Ascending aorta (tissue), 2 donors: ENCODE measurements at regions not wholly inside any gene's neighbourhood (a gene's known extent, or its start where the extent isn't known, plus 50 kb on each side); places are given as distances from the start of the nearest gene placed in this dataset.

Source experiments
- DNase-seq, 2 donors: peaks; one replicate each; pipeline ENCODE4 v3.0.0-alpha.2; 2019; ENCODE audit warnings: low spot score in 2 of 2
- H3K27ac ChIP-seq, 2 donors: fragments of 200-600 bp; sonication (generic); one replicate each; pipeline ENCODE4 v1.5.1; 2016 to 2017; ENCODE audit warnings: mild to moderate bottlenecking in 1 of 2
- H3K27me3 ChIP-seq: fragments of 200-600 bp; sonication (generic); one replicate; pipeline ENCODE4 v1.5.1; 2017
- H3K36me3 ChIP-seq, 2 donors: fragments of 200-600 bp; sonication (generic); one replicate each; pipeline ENCODE4 v1.5.1; 2016
- H3K4me1 ChIP-seq, 2 donors: fragments of 200-600 bp; sonication (generic); one replicate each; pipeline ENCODE4 v1.5.1; 2016 to 2017; ENCODE audit warnings: mild to moderate bottlenecking in 1 of 2
- H3K4me3 ChIP-seq, 2 donors: fragments of 200-600 bp; sonication (generic); one replicate each; pipeline ENCODE4 v1.5.1; 2016 to 2017; ENCODE audit warnings: mild to moderate bottlenecking in 1 of 2
- H3K9me3 ChIP-seq, 2 donors: fragments of 200-600 bp; sonication (generic); one replicate each; pipeline ENCODE4 v1.5.1; 2016
- CTCF ChIP-seq, 3 experiments: fragments of 200-600 bp in 2 of 3; fragments of 450-650 bp in 1 of 3; sonication (generic) in 2 of 3; IDR thresholded peaks; one replicate each; pipeline ENCODE4 v1.5.1; 2016 to 2019; ENCODE audit warnings: antibody characterized with exemption in 3 of 3, mild to moderate bottlenecking in 1 of 3, moderate library complexity in 1 of 3
- intact Hi-C: fragments of 100-400 bp; cut with DNase I; formaldehyde crosslinking; loops from one replicate; pipeline ENCODE4 v1.15.1; 2023

GRCh38 chr4:124536946-124537345 is 175.6 kb downstream of the ANKRD50 start:
- no peaks in the 10 kb centered on the region for H3K27me3 ChIP-seq
- no peak overlapping the region for H3K27ac ChIP-seq
- DNase-seq: no peak
- H3K9me3 ChIP-seq: no peaks in the 10 kb centered on the region
- intact Hi-C loops: no loop called here
- TF ChIP-seq CTCF (IDR thresholded peaks at IDR 0.05): no peak
- H3K4me1 ChIP-seq: no peaks in the 10 kb centered on the region
- H3K36me3 ChIP-seq: no peaks in the 10 kb centered on the region
- H3K4me3 ChIP-seq: no peak overlapping the region

- H3K4me3 ChIP-seq: no peak overlapping the region
- no peak for TF ChIP-seq CTCF (IDR thresholded peaks at IDR 0.05)
- H3K36me3 ChIP-seq: no peaks in the 10 kb centered on the region
- no peaks in the 10 kb centered on the region for H3K27me3 ChIP-seq
- no peaks in the 10 kb centered on the region for H3K9me3 ChIP-seq
- H3K27ac ChIP-seq: no peak overlapping the region
- intact Hi-C loops: no loop called here
- no peak for DNase-seq
- no peaks in the 10 kb centered on the region for H3K4me1 ChIP-seq
Measured at GRCh38 chr4:124537971-124538370, 174.6 kb downstream of the ANKRD50 start.

- H3K36me3 ChIP-seq: no peaks in the 10 kb centered on the region
- intact Hi-C loops: no loop called here
- no peaks in the 10 kb centered on the region for H3K27me3 ChIP-seq
- no peaks in the 10 kb centered on the region for H3K9me3 ChIP-seq
- no peak for DNase-seq
- H3K4me3 ChIP-seq: no peak overlapping the region
- no peaks in the 10 kb centered on the region for H3K4me1 ChIP-seq
- TF ChIP-seq CTCF (IDR thresholded peaks at IDR 0.05): no peak
- H3K27ac ChIP-seq: no peak overlapping the region
Measured at GRCh38 chr4:124540014-124540413, 172.5 kb downstream of the ANKRD50 start.

GRCh38 chr4:124541652-124542420 is 170.7 kb downstream of the ANKRD50 start:
- Histone ChIP-seq H3K9me3 (no peaks in the 10 kb centered on the region), H3K27ac (no peak overlapping the region), H3K27me3 (no peaks in the 10 kb centered on the region), H3K4me3 (no peak overlapping the region), H3K36me3 (no peaks in the 10 kb centered on the region), H3K4me1 (no peaks in the 10 kb centered on the region)
- no peak for TF ChIP-seq CTCF (IDR thresholded peaks at IDR 0.05)
- intact Hi-C loops: no loop called here
- no peak for DNase-seq

- H3K4me1 ChIP-seq: no peaks in the 10 kb centered on the region
- no peak for TF ChIP-seq CTCF (IDR thresholded peaks at IDR 0.05)
- no peak overlapping the region for H3K4me3 ChIP-seq
- no peaks in the 10 kb centered on the region for H3K27me3 ChIP-seq
- intact Hi-C loops: no loop called here
- no peak for DNase-seq
- no peaks in the 10 kb centered on the region for H3K36me3 ChIP-seq
- no peaks in the 10 kb centered on the region for H3K9me3 ChIP-seq
- H3K27ac ChIP-seq: no peak overlapping the region
Measured at GRCh38 chr4:124555959-124556358, 156.6 kb downstream of the ANKRD50 start.

GRCh38 chr4:124564121-124564520 is 148.4 kb downstream of the ANKRD50 start:
- no peak for TF ChIP-seq CTCF (IDR thresholded peaks at IDR 0.05)

More at GRCh38 chr4:124564121-124564520, 148.4 kb downstream of the ANKRD50 start:
- no peak overlapping the region for H3K27ac ChIP-seq
- H3K4me1 ChIP-seq: no peaks in the 10 kb centered on the region
- intact Hi-C loops: no loop called here
- no peaks in the 10 kb centered on the region for H3K9me3 ChIP-seq
- no peak overlapping the region for H3K4me3 ChIP-seq
- no peaks in the 10 kb centered on the region for H3K36me3 ChIP-seq
- DNase-seq: no peak
- H3K27me3 ChIP-seq: no peaks in the 10 kb centered on the region
